Right lobe of liver (tissue), 4 donors: ENCODE measurements at regions not wholly inside any gene's neighbourhood (a gene's known extent, or its start where the extent isn't known, plus 50 kb on each side); places are given as distances from the start of the nearest gene placed in this dataset.

Experiments
- CTCF ChIP-seq, 4 donors: fragments of 200-600 bp in 3 of 4; fragments of 450-650 bp in 1 of 4; IDR thresholded peaks; one replicate each; pipeline versions ENCODE4 v1.5.1 to v1.8.0; 2016 to 2022; ENCODE audit warnings: antibody characterized with exemption in 4 of 4, mild to moderate bottlenecking in 2 of 4
- POLR2A ChIP-seq: fragments of 450-650 bp; IDR thresholded peaks from one replicate; pipeline ENCODE4 v1.6.1; 2017; ENCODE audit warnings: antibody characterized with exemption, mild to moderate bottlenecking
- donor health status: DM: no; HTN: no; CAD: no.
- donor health status: DM: no; HTN: no; CAD: no.
- donor health status: DM: no; HTN: yes; CAD: no.

GRCh38 chr11:82183346-82183745 is 550.3 kb downstream of the FAM181B start:
- no peak for TF ChIP-seq CTCF (IDR thresholded peaks at IDR 0.05)
- TF ChIP-seq POLR2A = no peak
